ENCODE measurements at regions not wholly inside any gene's neighbourhood (a gene's known extent, or its start where the extent isn't known, plus 50 kb on each side); places are given as distances from the start of the nearest gene placed in this dataset.

GRCh38 chr11:87462171-87462570 lies 424.4 kb downstream of the TMEM135 start:
- no peak overlapping the region for H3K27ac ChIP-seq (ENCODE audit: low read depth in 1 of 2, low read length in 2 of 2)

DNA sequence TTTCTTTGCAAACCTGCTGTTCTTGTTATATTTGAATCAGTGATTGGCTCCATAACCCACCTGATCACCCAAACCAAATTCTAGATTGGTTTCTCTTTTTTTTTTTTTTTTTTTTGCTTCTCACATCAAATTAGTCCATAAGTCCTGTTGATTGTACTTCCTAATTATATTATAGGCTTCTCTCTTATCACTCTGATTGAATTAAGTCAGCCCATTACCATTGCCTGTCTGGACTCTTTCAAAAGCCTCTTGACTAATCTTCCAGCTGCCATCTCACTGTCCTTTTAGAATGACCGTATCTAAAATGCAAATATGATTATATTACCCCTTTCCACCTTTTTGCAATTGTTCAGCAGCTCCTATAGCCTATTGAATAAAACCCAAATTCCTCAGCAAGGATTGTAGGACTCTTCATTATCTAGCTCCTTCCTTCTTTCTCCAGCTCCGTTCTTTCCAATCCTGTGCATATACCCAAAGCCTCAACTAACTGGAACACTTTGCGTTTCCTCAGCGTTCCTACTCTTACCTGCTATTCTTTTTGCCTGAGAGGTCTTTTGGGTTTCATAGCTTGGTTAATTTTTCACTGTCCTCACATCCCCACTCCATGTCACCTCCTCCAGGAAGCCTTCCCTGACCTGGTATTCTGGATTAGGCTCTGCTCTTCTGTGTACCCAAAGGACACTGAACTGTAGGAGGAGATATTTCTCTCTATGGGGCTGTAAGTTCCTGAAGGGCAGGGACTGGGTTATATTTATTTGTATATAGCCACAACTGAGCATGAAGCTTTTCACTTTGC lies 423.3 kb downstream of the TMEM135 start:
- Histone ChIP-seq H3K4me3 (ENCODE audit: low read depth in 1 of 3, low read length in 3 of 3) (no peak overlapping the region), H3K4me1 (ENCODE audit: control insufficient read depth in 4 of 4, insufficient read depth in 4 of 4, low read length in 3 of 4) (no peaks in the 10 kb centered on the region), H3K9ac (ENCODE audit: low read depth in 1 of 2, low read length in 2 of 2) (no peak overlapping the region), H3K9me3 (ENCODE audit: control insufficient read depth in 4 of 4, low read length in 3 of 4) (no peaks in the 10 kb centered on the region), H3K27ac (ENCODE audit: low read depth in 1 of 2, low read length in 2 of 2) (no peak overlapping the region), H3K36me3 (ENCODE audit: control insufficient read depth in 4 of 4, insufficient read depth in 3 of 4, low read depth in 1 of 4, low read length in 3 of 4) (no peaks in the 10 kb centered on the region), H3K27me3 (ENCODE audit: control insufficient read depth in 4 of 4, insufficient read depth in 4 of 4, low read length in 3 of 4) (no peaks in the 10 kb centered on the region)
- DNase-seq (ENCODE audit: low spot score), result no peak
- TF ChIP-seq RXRA (IDR thresholded peaks at IDR 0.05), result no peak
- TF ChIP-seq RAD21 (IDR thresholded peaks at IDR 0.05), result no peak
- no peak for TF ChIP-seq FOXA1 (IDR thresholded peaks at IDR 0.05)
- TF ChIP-seq, protein P1, sequence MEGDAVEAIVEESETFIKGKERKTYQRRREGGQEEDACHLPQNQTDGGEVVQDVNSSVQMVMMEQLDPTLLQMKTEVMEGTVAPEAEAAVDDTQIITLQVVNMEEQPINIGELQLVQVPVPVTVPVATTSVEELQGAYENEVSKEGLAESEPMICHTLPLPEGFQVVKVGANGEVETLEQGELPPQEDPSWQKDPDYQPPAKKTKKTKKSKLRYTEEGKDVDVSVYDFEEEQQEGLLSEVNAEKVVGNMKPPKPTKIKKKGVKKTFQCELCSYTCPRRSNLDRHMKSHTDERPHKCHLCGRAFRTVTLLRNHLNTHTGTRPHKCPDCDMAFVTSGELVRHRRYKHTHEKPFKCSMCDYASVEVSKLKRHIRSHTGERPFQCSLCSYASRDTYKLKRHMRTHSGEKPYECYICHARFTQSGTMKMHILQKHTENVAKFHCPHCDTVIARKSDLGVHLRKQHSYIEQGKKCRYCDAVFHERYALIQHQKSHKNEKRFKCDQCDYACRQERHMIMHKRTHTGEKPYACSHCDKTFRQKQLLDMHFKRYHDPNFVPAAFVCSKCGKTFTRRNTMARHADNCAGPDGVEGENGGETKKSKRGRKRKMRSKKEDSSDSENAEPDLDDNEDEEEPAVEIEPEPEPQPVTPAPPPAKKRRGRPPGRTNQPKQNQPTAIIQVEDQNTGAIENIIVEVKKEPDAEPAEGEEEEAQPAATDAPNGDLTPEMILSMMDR (IDR thresholded peaks at IDR 0.05; ENCODE audit: low read depth, low read length, missing input control), result no peak
- TF ChIP-seq TAF1 (conservative IDR thresholded peaks at IDR 0.05), result no peak
- TF ChIP-seq, protein P2, sequence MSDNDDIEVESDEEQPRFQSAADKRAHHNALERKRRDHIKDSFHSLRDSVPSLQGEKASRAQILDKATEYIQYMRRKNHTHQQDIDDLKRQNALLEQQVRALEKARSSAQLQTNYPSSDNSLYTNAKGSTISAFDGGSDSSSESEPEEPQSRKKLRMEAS (IDR thresholded peaks at IDR 0.05), result no peak
- no peak for TF ChIP-seq SP1 (IDR thresholded peaks at IDR 0.05)
- TF ChIP-seq GABPA (IDR thresholded peaks at IDR 0.05 in 1 of 2, conservative IDR thresholded peaks at IDR 0.05 in 1 of 2), result no peak
- TF ChIP-seq, protein P3, sequence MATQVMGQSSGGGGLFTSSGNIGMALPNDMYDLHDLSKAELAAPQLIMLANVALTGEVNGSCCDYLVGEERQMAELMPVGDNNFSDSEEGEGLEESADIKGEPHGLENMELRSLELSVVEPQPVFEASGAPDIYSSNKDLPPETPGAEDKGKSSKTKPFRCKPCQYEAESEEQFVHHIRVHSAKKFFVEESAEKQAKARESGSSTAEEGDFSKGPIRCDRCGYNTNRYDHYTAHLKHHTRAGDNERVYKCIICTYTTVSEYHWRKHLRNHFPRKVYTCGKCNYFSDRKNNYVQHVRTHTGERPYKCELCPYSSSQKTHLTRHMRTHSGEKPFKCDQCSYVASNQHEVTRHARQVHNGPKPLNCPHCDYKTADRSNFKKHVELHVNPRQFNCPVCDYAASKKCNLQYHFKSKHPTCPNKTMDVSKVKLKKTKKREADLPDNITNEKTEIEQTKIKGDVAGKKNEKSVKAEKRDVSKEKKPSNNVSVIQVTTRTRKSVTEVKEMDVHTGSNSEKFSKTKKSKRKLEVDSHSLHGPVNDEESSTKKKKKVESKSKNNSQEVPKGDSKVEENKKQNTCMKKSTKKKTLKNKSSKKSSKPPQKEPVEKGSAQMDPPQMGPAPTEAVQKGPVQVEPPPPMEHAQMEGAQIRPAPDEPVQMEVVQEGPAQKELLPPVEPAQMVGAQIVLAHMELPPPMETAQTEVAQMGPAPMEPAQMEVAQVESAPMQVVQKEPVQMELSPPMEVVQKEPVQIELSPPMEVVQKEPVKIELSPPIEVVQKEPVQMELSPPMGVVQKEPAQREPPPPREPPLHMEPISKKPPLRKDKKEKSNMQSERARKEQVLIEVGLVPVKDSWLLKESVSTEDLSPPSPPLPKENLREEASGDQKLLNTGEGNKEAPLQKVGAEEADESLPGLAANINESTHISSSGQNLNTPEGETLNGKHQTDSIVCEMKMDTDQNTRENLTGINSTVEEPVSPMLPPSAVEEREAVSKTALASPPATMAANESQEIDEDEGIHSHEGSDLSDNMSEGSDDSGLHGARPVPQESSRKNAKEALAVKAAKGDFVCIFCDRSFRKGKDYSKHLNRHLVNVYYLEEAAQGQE (IDR thresholded peaks at IDR 0.05), result no peak
- no peak for TF ChIP-seq YY1 (IDR thresholded peaks at IDR 0.05)
- TF ChIP-seq NR2F2 (IDR thresholded peaks at IDR 0.05), result no peak
- TF ChIP-seq JUND (IDR thresholded peaks at IDR 0.05), result no peak
- no peak for TF ChIP-seq HNF4A (conservative IDR thresholded peaks at IDR 0.05)
- TF ChIP-seq FOXA2 (IDR thresholded peaks at IDR 0.05), result no peak
- 90% methylated on average over 4 of the region's 4 CpGs for WGBS

More at GRCh38 chr11:87462171-87462570, 424.4 kb downstream of the TMEM135 start:
- Histone ChIP-seq H3K9ac (ENCODE audit: low read depth in 1 of 2, low read length in 2 of 2) (no peak overlapping the region), H3K36me3 (ENCODE audit: control insufficient read depth in 4 of 4, insufficient read depth in 3 of 4, low read depth in 1 of 4, low read length in 3 of 4) (no peaks in the 10 kb centered on the region), H3K9me3 (ENCODE audit: control insufficient read depth in 4 of 4, low read length in 3 of 4) (no peaks in the 10 kb centered on the region), H3K4me1 (ENCODE audit: control insufficient read depth in 4 of 4, insufficient read depth in 4 of 4, low read length in 3 of 4) (no peaks in the 10 kb centered on the region), H3K4me3 (ENCODE audit: low read depth in 1 of 3, low read length in 3 of 3) (no peak overlapping the region), H3K27me3 (ENCODE audit: control insufficient read depth in 4 of 4, insufficient read depth in 4 of 4, low read length in 3 of 4) (no peaks in the 10 kb centered on the region)
- WGBS, result 68% methylated on average over 1 of the region's 1 CpG
- TF ChIP-seq HNF4G (IDR thresholded peaks at IDR 0.05), result no peak
- TF ChIP-seq GABPA (IDR thresholded peaks at IDR 0.05 in 1 of 2, conservative IDR thresholded peaks at IDR 0.05 in 1 of 2), result no peak
- TF ChIP-seq HNF4A (conservative IDR thresholded peaks at IDR 0.05), result no peak
- DNase-seq (ENCODE audit: low spot score), result no peak

Measured in liver (tissue), 8 donors.